ENCODE measurements at regions not wholly inside any gene's neighbourhood (a gene's known extent, or its start where the extent isn't known, plus 50 kb on each side); places are given as distances from the start of the nearest gene placed in this dataset.
"Not testable (repeated sequence)": the region's sequence is repeated elsewhere in the genome, so short reads cannot be mapped to it uniquely, and the experiment has no call there.

- TF ChIP-seq CTCF, POLR2A (IDR thresholded peaks at IDR 0.05): not testable (repeated sequence)
Observed at GRCh38 chr5:67889870-67890269, 325.7 kb upstream of the PIK3R1 start.
